ENCODE measurements at regions not wholly inside any gene's neighbourhood (a gene's known extent, or its start where the extent isn't known, plus 50 kb on each side); places are given as distances from the start of the nearest gene placed in this dataset.

GRCh38 chr13:83214452-83214851, 667.8 kb downstream of the SLITRK1 start:
- H3K79me2 ChIP-seq (ENCODE audit: control insufficient read depth, insufficient read depth, low read length) = no peaks in the 10 kb centered on the region
- DNase-seq (ENCODE audit: low read depth, low spot score) = no peak
- no peaks in the 10 kb centered on the region for H3K4me1 ChIP-seq (ENCODE audit: control insufficient read depth, extremely low read depth, insufficient read depth, low read length)
- intact Hi-C loops (cut with micrococcal nuclease) (no loop called here), dilution Hi-C loops (cut with MboI; ENCODE audit: extremely low pct_ligation_motif_present, low sequenced_read_pairs) (no loop called here)
- TF ChIP-seq GATA2 (IDR thresholded peaks at IDR 0.05; ENCODE audit: insufficient read depth, insufficient read length, low read depth, low read length) = no peak
- TF ChIP-seq, protein P1, sequence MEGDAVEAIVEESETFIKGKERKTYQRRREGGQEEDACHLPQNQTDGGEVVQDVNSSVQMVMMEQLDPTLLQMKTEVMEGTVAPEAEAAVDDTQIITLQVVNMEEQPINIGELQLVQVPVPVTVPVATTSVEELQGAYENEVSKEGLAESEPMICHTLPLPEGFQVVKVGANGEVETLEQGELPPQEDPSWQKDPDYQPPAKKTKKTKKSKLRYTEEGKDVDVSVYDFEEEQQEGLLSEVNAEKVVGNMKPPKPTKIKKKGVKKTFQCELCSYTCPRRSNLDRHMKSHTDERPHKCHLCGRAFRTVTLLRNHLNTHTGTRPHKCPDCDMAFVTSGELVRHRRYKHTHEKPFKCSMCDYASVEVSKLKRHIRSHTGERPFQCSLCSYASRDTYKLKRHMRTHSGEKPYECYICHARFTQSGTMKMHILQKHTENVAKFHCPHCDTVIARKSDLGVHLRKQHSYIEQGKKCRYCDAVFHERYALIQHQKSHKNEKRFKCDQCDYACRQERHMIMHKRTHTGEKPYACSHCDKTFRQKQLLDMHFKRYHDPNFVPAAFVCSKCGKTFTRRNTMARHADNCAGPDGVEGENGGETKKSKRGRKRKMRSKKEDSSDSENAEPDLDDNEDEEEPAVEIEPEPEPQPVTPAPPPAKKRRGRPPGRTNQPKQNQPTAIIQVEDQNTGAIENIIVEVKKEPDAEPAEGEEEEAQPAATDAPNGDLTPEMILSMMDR (IDR thresholded peaks at IDR 0.05; ENCODE audit: extremely low read depth in 1 of 2, insufficient read depth in 1 of 2, low read depth in 1 of 2, low read length in 2 of 2) = no peak
- no peak for TF ChIP-seq POLR2A (IDR thresholded peaks at IDR 0.05; ENCODE audit: low read depth, low read length)
- no peak for TF ChIP-seq MYC (IDR thresholded peaks at IDR 0.05; ENCODE audit: low read depth, low read length)
- TF ChIP-seq JUN (IDR thresholded peaks at IDR 0.05; ENCODE audit: borderline replicate concordance, insufficient read depth, insufficient read length, low read depth) = no peak
- TF ChIP-seq EZH2 (IDR thresholded peaks at IDR 0.05; ENCODE audit: borderline replicate concordance, low read depth, low read length, severe bottlenecking) = no peak
- no TSS peak for BruUV-seq (replicated peaks)
- H3K27ac ChIP-seq (ENCODE audit: insufficient read depth, low read depth, low read length) = no peak overlapping the region
- no peaks in the 10 kb centered on the region for H3K36me3 ChIP-seq (ENCODE audit: control insufficient read depth in 2 of 2, extremely low read depth in 1 of 2, insufficient read depth in 2 of 2, low read length in 2 of 2)
- no peaks in the 10 kb centered on the region for H3K27me3 ChIP-seq (ENCODE audit: control insufficient read depth in 2 of 2, insufficient read depth in 2 of 2, low read length in 2 of 2)
- no peaks in the 10 kb centered on the region for H3K9me1 ChIP-seq (replicated peaks; ENCODE audit: control insufficient read depth, extremely low read depth, insufficient read depth, low read length)
- H3K4me2 ChIP-seq (ENCODE audit: insufficient read depth, low read length) = no peak overlapping the region
- H2AFZ ChIP-seq (ENCODE audit: low read depth, low read length) = no peak overlapping the region
- CTCF ChIA-PET = no interaction called here
- H3K9ac ChIP-seq (replicated peaks; ENCODE audit: extremely low read depth, insufficient read depth, low read length) = no peak overlapping the region
- POLR2A ChIA-PET = no interaction called here
- no peak for FAIRE-seq
- H4K20me1 ChIP-seq (replicated peaks; ENCODE audit: control insufficient read depth, extremely low read depth, insufficient read depth, low read length) = no peaks in the 10 kb centered on the region
- H3K4me3 ChIP-seq (replicated peaks in 1 of 3; ENCODE audit: insufficient read depth in 1 of 3, low read depth in 1 of 3, low read length in 3 of 3) = no peak overlapping the region
- H3K9me3 ChIP-seq (replicated peaks; ENCODE audit: control insufficient read depth, insufficient read depth, low read length) = peaks cover 1% of the 10 kb centered on the region

DNA sequence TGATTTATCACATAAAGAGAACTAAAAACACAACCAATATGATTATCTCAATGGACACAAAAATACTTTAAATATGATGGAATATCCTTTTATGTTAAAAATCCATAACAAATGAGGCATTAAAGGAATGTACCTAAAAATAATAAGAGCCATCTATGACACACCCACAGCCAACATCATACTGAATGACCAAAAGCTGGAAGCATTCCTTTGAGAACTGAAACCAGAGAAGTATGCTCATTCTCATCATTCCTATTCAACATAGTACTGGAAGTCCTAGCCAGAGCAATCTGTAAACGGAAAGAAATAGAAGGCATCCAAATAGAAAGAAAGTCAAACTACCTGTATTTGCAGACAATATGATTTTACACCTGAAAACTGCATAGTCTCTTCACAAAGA, 671.0 kb downstream of the SLITRK1 start:
- Histone ChIP-seq H3K4me1 (ENCODE audit: control insufficient read depth, extremely low read depth, insufficient read depth, low read length) (no peaks in the 10 kb centered on the region), H4K20me1 (replicated peaks; ENCODE audit: control insufficient read depth, extremely low read depth, insufficient read depth, low read length) (no peaks in the 10 kb centered on the region), H3K9me1 (replicated peaks; ENCODE audit: control insufficient read depth, extremely low read depth, insufficient read depth, low read length) (no peaks in the 10 kb centered on the region), H3K36me3 (ENCODE audit: control insufficient read depth in 2 of 2, extremely low read depth in 1 of 2, insufficient read depth in 2 of 2, low read length in 2 of 2) (no peaks in the 10 kb centered on the region), H3K9ac (replicated peaks; ENCODE audit: extremely low read depth, insufficient read depth, low read length) (no peak overlapping the region), H3K27me3 (ENCODE audit: control insufficient read depth in 2 of 2, insufficient read depth in 2 of 2, low read length in 2 of 2) (no peaks in the 10 kb centered on the region), H3K9me3 (replicated peaks; ENCODE audit: control insufficient read depth, insufficient read depth, low read length) (peaks cover 4% of the 10 kb centered on the region), H3K4me2 (ENCODE audit: insufficient read depth, low read length) (no peak overlapping the region), H2AFZ (ENCODE audit: low read depth, low read length) (no peak overlapping the region), H3K27ac (ENCODE audit: insufficient read depth, low read depth, low read length) (no peak overlapping the region), H3K79me2 (ENCODE audit: control insufficient read depth, insufficient read depth, low read length) (no peaks in the 10 kb centered on the region), H3K4me3 (replicated peaks in 1 of 3; ENCODE audit: insufficient read depth in 1 of 3, low read depth in 1 of 3, low read length in 3 of 3) (no peak overlapping the region)
- FAIRE-seq = no peak
- dilution Hi-C loops (cut with MboI; ENCODE audit: extremely low pct_ligation_motif_present, low sequenced_read_pairs) = no loop called here
- BruUV-seq (replicated peaks) = no TSS peak
- ChIA-PET CTCF (no interaction called here), POLR2A (no interaction called here)
- TF ChIP-seq MAX (IDR thresholded peaks at IDR 0.05; ENCODE audit: insufficient read depth, insufficient read length) = no peak
- TF ChIP-seq FOS (IDR thresholded peaks at IDR 0.05; ENCODE audit: borderline replicate concordance, insufficient read depth, low read length) = no peak
- no peak for TF ChIP-seq MYC (IDR thresholded peaks at IDR 0.05; ENCODE audit: low read depth, low read length)
- TF ChIP-seq GATA2 (IDR thresholded peaks at IDR 0.05; ENCODE audit: insufficient read depth, insufficient read length, low read depth, low read length) = no peak
- TF ChIP-seq EZH2 (IDR thresholded peaks at IDR 0.05; ENCODE audit: borderline replicate concordance, low read depth, low read length, severe bottlenecking) = no peak
- TF ChIP-seq POLR2AphosphoS5 (IDR thresholded peaks at IDR 0.05; ENCODE audit: insufficient read depth, low read depth, low read length) = no peak
- TF ChIP-seq POLR2A (IDR thresholded peaks at IDR 0.05; ENCODE audit: low read depth, low read length) = no peak
- TF ChIP-seq JUN (IDR thresholded peaks at IDR 0.05; ENCODE audit: borderline replicate concordance, insufficient read depth, insufficient read length, low read depth) = no peak
- TF ChIP-seq, protein P1 (IDR thresholded peaks at IDR 0.05; ENCODE audit: extremely low read depth in 1 of 2, insufficient read depth in 1 of 2, low read depth in 1 of 2, low read length in 2 of 2) = no peak
- DNase-seq (ENCODE audit: low read depth, low spot score) = no peak
- intact Hi-C loops (cut with micrococcal nuclease) = no loop called here

Data from endothelial cell of umbilical vein (primary cell).